ENCODE measurements at regions not wholly inside any gene's neighbourhood (a gene's known extent, or its start where the extent isn't known, plus 50 kb on each side); places are given as distances from the start of the nearest gene placed in this dataset.
"Not testable (repeated sequence)": the region's sequence is repeated elsewhere in the genome, so short reads cannot be mapped to it uniquely, and the experiment has no call there.

DNA sequence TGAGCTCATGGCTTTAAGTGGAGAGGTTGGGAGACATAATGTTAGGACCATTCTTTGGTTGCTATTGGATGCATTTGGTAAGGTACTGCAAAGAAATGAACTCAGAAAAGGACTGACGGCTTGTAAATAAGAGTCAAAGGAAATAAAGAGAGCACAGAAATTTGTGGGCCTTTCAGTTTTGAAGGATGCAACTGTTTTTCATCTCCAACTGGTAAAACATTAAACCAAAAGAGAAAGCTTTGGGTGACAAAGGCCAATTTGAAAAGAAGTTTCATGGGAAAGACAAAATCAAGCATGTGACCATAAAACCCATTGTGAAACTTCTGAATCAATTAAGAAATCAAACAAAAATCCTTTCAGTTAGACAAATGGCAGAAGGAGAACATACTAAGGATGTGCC, 77.8 kb upstream of the SPOPL start:
- no peaks in the 10 kb centered on the region for H3K27me3 ChIP-seq (ENCODE audit: low read depth)
- intact Hi-C loops (cut with micrococcal nuclease): no loop called here
- no peak overlapping the region for H3K27ac ChIP-seq (replicated peaks)
- peaks cover 12% of the 10 kb centered on the region for H3K4me1 ChIP-seq
- H3K36me3 ChIP-seq: no peaks in the 10 kb centered on the region
- H3K9me3 ChIP-seq (replicated peaks): peaks cover 18% of the 10 kb centered on the region
- no peak for DNase-seq
- TF ChIP-seq, protein P1, sequence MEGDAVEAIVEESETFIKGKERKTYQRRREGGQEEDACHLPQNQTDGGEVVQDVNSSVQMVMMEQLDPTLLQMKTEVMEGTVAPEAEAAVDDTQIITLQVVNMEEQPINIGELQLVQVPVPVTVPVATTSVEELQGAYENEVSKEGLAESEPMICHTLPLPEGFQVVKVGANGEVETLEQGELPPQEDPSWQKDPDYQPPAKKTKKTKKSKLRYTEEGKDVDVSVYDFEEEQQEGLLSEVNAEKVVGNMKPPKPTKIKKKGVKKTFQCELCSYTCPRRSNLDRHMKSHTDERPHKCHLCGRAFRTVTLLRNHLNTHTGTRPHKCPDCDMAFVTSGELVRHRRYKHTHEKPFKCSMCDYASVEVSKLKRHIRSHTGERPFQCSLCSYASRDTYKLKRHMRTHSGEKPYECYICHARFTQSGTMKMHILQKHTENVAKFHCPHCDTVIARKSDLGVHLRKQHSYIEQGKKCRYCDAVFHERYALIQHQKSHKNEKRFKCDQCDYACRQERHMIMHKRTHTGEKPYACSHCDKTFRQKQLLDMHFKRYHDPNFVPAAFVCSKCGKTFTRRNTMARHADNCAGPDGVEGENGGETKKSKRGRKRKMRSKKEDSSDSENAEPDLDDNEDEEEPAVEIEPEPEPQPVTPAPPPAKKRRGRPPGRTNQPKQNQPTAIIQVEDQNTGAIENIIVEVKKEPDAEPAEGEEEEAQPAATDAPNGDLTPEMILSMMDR (IDR thresholded peaks at IDR 0.05; ENCODE audit: borderline replicate concordance): no peak
- no peak overlapping the region for H3K4me3 ChIP-seq

DNA sequence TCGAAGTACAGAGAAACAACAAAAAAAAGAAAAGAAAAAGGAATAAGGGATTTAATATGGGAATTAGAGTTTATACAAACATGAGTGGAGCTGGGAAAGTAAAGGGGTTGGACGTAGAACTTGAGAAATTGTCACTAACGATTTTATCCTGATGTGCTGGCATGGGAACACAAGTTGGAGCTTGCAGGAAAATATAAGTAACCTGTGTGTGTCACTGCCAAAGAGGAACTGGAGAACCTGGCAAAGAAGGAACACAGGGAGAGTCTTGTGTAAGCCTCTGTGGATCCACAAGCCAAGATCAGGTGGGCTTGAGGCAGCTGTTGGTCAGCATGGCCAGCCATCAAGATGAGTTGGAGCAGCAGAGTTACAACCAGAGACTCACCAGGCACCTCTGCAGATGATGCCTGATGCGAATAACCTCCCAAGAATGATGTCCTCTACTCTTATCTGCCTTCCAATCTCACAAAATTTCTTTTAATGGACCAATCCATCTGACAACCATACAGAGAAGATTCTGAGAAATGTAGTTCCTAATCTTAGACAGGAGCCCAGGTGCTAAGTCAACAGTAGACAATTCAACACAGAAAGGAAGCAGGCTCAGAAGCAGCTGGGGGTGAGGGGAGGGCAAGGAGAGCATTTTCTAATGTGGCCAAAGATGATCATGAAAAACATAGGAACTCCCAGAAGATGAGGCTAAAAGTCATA, 77.0 kb upstream of the SPOPL start:
- Histone ChIP-seq H3K27ac (replicated peaks) (no peak overlapping the region), H3K4me1 (peaks cover 12% of the 10 kb centered on the region), H3K27me3 (ENCODE audit: low read depth) (no peaks in the 10 kb centered on the region), H3K36me3 (no peaks in the 10 kb centered on the region), H3K4me3 (no peak overlapping the region), H3K9me3 (replicated peaks) (peaks cover 18% of the 10 kb centered on the region)
- intact Hi-C loops (cut with micrococcal nuclease): no loop called here
- TF ChIP-seq, protein P1 (IDR thresholded peaks at IDR 0.05; ENCODE audit: borderline replicate concordance): no peak
- DNase-seq: no peak

DNA sequence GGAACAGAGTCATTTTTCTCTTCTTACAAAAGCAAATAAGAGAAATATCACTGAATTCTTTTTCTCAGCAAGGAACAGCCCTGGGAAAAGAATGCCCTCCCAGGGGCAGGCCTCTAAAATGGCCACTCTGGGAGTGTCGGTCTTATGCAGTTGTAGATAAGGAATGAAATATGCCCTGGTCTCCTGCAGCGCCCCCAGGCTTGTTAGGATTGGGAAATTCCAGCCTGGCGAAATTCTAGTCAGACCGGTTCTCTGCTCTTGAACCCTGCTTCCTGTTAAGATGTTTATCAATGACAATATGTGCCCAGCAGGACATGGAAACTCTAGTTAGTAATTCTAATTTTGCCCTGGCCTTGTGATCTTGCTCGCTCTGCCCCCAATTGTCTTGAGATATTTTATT, 75.5 kb upstream of the SPOPL start:
- H3K27me3 ChIP-seq (ENCODE audit: low read depth); intact Hi-C loops (cut with micrococcal nuclease); H3K27ac ChIP-seq (replicated peaks); H3K4me3 ChIP-seq; DNase-seq; H3K36me3 ChIP-seq: not testable (repeated sequence)
- Histone ChIP-seq H3K4me1 (peaks cover 12% of the 10 kb centered on the region), H3K9me3 (replicated peaks) (peaks cover 18% of the 10 kb centered on the region)

DNA sequence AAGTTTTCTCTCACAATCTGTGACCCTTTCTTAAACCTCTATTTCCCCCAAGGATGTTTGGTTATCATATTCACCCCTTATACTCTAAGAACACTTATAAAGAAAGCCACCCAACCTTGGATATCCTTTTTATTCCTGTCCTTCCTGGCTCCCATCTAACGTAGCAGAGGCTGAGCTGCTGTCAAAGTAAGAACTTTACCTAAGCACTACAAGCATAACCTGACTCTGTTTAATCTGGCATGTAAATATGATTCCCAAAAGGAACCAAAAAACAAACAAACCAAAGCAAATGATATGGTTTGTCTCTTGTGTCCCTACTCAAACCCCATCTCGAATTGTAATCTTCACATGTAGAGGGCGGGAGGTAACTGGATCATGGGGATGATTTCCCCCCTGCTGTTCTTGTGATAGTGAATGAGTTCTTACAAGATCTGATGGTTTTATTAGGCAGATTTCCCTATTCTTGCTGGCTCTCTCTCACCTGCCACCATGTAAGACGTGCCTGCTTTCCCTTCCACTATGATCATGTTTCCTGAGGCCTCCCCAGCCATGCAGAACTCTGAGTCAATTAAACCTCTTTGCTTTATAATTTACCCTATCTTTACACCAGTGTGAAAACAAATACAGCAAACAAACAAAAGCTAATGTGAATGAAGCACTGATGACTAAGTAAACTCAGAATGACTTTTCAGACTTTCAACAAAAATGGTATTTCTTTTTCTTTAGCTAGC, 72.7 kb upstream of the SPOPL start:
- TF ChIP-seq, protein P1 (IDR thresholded peaks at IDR 0.05; ENCODE audit: borderline replicate concordance): no peak
- Histone ChIP-seq H3K9me3 (replicated peaks) (peaks cover 18% of the 10 kb centered on the region), H3K4me3 (no peak overlapping the region), H3K36me3 (no peaks in the 10 kb centered on the region), H3K27ac (replicated peaks) (no peak overlapping the region), H3K27me3 (ENCODE audit: low read depth) (no peaks in the 10 kb centered on the region), H3K4me1 (no peaks in the 10 kb centered on the region)
- intact Hi-C loops (cut with micrococcal nuclease): no loop called here
- no peak for DNase-seq

DNA sequence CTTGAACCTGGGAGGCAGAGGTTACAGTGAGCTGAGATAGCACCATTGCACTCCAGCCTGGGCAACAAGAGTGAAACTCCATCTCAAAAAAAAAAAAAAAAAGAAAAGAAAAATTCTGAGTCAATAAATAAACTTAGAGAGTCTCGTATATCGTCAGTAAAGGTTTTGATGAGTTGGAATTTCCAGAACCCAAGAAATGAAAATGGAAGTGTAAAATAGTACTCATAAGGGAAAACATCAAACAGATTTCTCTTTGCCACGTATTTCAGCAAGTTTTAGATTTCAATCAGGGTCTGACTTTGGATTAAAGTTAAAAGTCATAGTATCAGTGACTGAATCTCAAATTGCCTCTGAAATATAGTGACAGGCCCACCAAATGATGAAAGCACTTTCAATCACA, 71.4 kb upstream of the SPOPL start:
- TF ChIP-seq, protein P1 (IDR thresholded peaks at IDR 0.05; ENCODE audit: borderline replicate concordance): no peak
- peaks cover 18% of the 10 kb centered on the region for H3K9me3 ChIP-seq (replicated peaks)
- no peak overlapping the region for H3K27ac ChIP-seq (replicated peaks)
- no peak for DNase-seq
- H3K36me3 ChIP-seq: no peaks in the 10 kb centered on the region
- H3K4me3 ChIP-seq: no peak overlapping the region
- intact Hi-C loops (cut with micrococcal nuclease): no loop called here
- no peaks in the 10 kb centered on the region for H3K27me3 ChIP-seq (ENCODE audit: low read depth)
- H3K4me1 ChIP-seq: no peaks in the 10 kb centered on the region

DNA sequence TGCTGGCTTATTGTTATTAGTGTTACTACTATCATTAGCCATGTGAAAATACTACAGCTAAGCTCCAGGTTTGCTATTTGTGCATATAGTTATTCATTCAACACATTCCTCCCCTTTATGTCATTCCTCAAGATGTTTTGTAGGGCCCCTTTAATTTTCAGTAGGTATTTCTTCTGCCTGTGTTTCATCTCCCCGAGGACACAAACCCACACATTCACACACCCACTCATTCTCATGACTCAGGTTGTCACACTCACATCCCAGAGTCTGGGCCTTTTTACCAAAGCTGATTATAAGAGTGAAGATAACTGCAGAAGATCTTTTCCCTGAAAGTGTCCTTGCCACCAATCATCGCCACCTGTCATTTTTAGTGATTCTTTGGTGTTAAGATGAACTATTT, 68.6 kb upstream of the SPOPL start:
- H3K4me3 ChIP-seq: no peak overlapping the region
- H3K9me3 ChIP-seq (replicated peaks): no peaks in the 10 kb centered on the region
- H3K27me3 ChIP-seq (ENCODE audit: low read depth): no peaks in the 10 kb centered on the region
- intact Hi-C loops (cut with micrococcal nuclease): no loop called here
- H3K4me1 ChIP-seq: no peaks in the 10 kb centered on the region
- no peaks in the 10 kb centered on the region for H3K36me3 ChIP-seq
- TF ChIP-seq, protein P1 (IDR thresholded peaks at IDR 0.05; ENCODE audit: borderline replicate concordance): no peak
- no peak overlapping the region for H3K27ac ChIP-seq (replicated peaks)
- DNase-seq: no peak

All from left ventricle myocardium inferior (tissue), 1 donor.